ENCODE measurements at regions not wholly inside any gene's neighbourhood (a gene's known extent, or its start where the extent isn't known, plus 50 kb on each side); places are given as distances from the start of the nearest gene placed in this dataset.

DNA sequence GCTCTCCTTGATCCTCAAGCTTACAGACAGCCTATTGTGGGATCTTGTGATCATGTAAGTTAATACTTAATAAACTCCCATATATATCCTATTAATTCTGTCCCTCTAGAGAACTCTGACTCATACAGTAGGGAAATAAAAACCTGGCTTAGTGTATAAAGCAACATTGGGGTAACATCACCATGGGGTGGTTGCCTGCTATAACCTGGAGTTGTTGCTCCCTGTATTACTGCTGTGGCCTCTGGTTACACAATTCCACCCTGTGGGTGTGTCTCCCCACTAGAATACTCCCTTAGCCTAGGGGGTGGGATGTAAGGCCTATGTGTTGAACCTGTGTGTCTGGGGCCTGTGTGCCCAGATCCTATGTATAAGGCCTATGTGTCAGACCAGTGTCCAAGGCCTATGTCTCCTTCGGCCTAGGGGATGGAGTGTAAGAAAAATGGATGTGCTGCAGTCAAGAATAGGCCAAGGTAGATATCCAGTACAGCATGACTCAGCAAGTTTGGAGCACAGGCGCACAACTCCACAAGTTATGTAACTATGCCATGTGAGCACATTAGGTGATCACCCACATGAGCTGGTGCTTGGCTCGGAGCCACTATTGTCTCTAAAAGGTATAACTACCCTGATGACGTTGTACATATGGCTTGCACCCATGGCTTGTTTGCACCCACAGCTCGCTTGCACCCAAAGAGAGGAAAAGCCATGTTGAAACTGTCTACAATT lies 96.8 kb upstream of the C1orf21 start:
- no peak overlapping the region for H2AFZ ChIP-seq (ENCODE audit: low read length)
- peaks cover 29% of the 10 kb centered on the region for H3K9me3 ChIP-seq (ENCODE audit: control insufficient read depth, low read depth, low read length)
- no peaks in the 10 kb centered on the region for H3K27me3 ChIP-seq (ENCODE audit: insufficient read depth, low read length)

More for the DNA sequence above, 96.8 kb upstream of the C1orf21 start:
- no peaks in the 10 kb centered on the region for H3K4me1 ChIP-seq (ENCODE audit: insufficient read depth, low read length)
- no peak overlapping the region for H3K56ac ChIP-seq (ENCODE audit: insufficient read length, low read depth, low read length)
- H3K14ac ChIP-seq (ENCODE audit: insufficient read depth, low read length): no peak overlapping the region
- Mint-ChIP-seq H3K27me3 (ENCODE audit: low read depth) (no peaks in the 10 kb centered on the region), H3K9me3 (peaks cover 41 to 45% of the 10 kb centered on the region in 2 experiments), H3K36me3 (ENCODE audit: insufficient read depth in 1 of 3, low read depth in 3 of 3) (peaks cover 20 to 40% (median 25%) of the 10 kb centered on the region in 3 experiments), H3K4me1 (no peaks in the 10 kb centered on the region), H3K4me3 (no peak overlapping the region), H3K27ac (no peak overlapping the region)
- no peaks in the 10 kb centered on the region for H3K23me2 ChIP-seq (ENCODE audit: insufficient read length, low read depth, low read length, poor library complexity, severe bottlenecking)
- H3K9ac ChIP-seq (ENCODE audit: extremely low read depth, insufficient read length, low read length): no peak overlapping the region
- no peak overlapping the region for H2BK20ac ChIP-seq (ENCODE audit: low read depth, low read length, poor library complexity, severe bottlenecking)
- no peak overlapping the region for H4K8ac ChIP-seq (replicated peaks; ENCODE audit: insufficient read length, low read depth, low read length)
- H3K79me1 ChIP-seq (ENCODE audit: insufficient read depth, low read depth, low read length, poor library complexity, severe bottlenecking): no peaks in the 10 kb centered on the region
- no peaks in the 10 kb centered on the region for H3K79me2 ChIP-seq (ENCODE audit: insufficient read depth, low read length)
- no peak overlapping the region for H3T11ph ChIP-seq (ENCODE audit: low read length)
- no CpG with 5 or more reads among the region's 5 CpGs for WGBS (ENCODE audit: extremely low coverage, insufficient read length, low lambda C conversion rate)
- H2AK5ac ChIP-seq (ENCODE audit: insufficient read length, low read length): no peak overlapping the region
- H3K23ac ChIP-seq (ENCODE audit: insufficient read length, low read depth, low read length): no peak overlapping the region
- H2BK5ac ChIP-seq (ENCODE audit: insufficient read length, low read length): no peak overlapping the region
- no peak overlapping the region for H3K4ac ChIP-seq (ENCODE audit: low read depth, low read length)
- no peak overlapping the region for H3K27ac ChIP-seq (ENCODE audit: insufficient read length, low read depth, low read length)
- H4K91ac ChIP-seq (ENCODE audit: insufficient read length, low read depth, low read length): no peak overlapping the region
- DNase-seq: no peak
- no peaks in the 10 kb centered on the region for H4K20me1 ChIP-seq (ENCODE audit: control insufficient read depth, insufficient read depth, insufficient read length)
- H2BK120ac ChIP-seq (ENCODE audit: low read depth, low read length, poor library complexity, severe bottlenecking): no peak overlapping the region
- H4K5ac ChIP-seq (ENCODE audit: insufficient read length, low read depth, low read length): no peak overlapping the region
- H2BK15ac ChIP-seq (ENCODE audit: low read depth, low read length): no peak overlapping the region
- H3K18ac ChIP-seq (ENCODE audit: insufficient read length, low read depth, low read length): no peak overlapping the region
- no peak overlapping the region for H2BK12ac ChIP-seq (ENCODE audit: insufficient read length, low read depth, low read length)
- no peak overlapping the region for H3K4me2 ChIP-seq (ENCODE audit: insufficient read depth, insufficient read length, low read length)
- TF ChIP-seq, protein P1, sequence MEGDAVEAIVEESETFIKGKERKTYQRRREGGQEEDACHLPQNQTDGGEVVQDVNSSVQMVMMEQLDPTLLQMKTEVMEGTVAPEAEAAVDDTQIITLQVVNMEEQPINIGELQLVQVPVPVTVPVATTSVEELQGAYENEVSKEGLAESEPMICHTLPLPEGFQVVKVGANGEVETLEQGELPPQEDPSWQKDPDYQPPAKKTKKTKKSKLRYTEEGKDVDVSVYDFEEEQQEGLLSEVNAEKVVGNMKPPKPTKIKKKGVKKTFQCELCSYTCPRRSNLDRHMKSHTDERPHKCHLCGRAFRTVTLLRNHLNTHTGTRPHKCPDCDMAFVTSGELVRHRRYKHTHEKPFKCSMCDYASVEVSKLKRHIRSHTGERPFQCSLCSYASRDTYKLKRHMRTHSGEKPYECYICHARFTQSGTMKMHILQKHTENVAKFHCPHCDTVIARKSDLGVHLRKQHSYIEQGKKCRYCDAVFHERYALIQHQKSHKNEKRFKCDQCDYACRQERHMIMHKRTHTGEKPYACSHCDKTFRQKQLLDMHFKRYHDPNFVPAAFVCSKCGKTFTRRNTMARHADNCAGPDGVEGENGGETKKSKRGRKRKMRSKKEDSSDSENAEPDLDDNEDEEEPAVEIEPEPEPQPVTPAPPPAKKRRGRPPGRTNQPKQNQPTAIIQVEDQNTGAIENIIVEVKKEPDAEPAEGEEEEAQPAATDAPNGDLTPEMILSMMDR (conservative IDR thresholded peaks at IDR 0.05): no peak
